ENCODE measurements at regions not wholly inside any gene's neighbourhood (a gene's known extent, or its start where the extent isn't known, plus 50 kb on each side); places are given as distances from the start of the nearest gene placed in this dataset.
A peak's percentile ranks its signal among the peaks of the same experiment; 100 is the strongest.

DNA sequence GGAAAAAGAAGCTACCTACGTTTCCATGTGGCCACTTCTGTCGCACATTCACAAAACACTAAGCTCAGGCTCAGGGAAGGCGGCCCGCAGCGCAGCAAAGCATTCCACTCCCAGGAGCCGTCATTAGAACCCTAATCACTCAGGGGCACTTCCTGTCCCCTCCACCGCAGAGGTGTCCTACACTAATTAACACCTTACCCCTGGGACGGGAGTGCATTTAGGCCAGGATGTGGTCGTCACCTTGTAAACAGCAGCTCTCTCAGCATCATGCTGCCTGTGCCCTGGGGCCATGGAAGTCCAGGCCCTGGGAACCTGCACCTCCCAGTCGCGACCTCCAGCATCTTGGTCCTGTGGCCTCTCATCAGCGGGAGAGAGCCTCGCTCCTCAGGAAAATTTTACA is 359.8 kb upstream of the SALL3 start (continued):
- TF ChIP-seq ZNF468 (CRISPR knock-in tag; IDR thresholded peaks at IDR 0.05) (no peak), ZFP36L1 (CRISPR knock-in tag; IDR thresholded peaks at IDR 0.05) (no peak)
- TF ChIP-seq, protein P1, sequence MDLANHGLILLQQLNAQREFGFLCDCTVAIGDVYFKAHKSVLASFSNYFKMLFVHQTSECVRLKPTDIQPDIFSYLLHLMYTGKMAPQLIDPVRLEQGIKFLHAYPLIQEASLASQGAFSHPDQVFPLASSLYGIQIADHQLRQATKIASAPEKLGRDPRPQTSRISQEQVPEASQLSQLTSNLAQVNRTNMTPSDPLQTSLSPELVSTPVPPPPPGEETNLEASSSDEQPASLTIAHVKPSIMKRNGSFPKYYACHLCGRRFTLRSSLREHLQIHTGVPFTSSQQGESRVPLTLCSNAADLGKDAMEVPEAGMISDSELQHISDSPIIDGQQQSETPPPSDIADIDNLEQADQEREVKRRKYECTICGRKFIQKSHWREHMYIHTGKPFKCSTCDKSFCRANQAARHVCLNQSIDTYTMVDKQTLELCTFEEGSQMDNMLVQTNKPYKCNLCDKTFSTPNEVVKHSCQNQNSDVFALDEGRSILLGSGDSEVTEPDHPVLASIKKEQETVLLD (CRISPR knock-in tag; IDR thresholded peaks at IDR 0.05; ENCODE audit: low read depth): no peak

DNA sequence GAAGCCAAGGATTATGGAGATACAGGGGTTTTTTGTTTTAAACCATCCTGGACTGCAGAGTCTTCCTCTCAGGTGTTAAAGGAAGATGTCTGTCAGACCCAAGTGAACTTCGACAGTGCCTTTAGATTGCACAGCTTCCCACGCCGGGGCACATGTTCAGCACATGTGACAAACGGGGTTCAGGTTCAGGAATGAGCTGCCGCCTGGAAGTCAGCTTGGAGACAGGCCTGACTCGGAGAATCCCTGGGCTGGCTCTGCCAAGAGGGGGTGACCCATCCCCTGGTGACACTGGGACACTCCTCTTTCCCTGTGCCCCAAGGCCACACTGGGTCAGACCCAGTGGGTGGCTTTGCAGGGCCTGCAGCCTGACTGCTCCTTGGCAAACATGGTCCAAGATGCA is 359.3 kb upstream of the SALL3 start:
- CTCF ChIA-PET (ENCODE audit: low intra/inter-chr PET ratio, low total read pairs): no interaction called here
- TF ChIP-seq RARG (CRISPR knock-in tag; IDR thresholded peaks at IDR 0.05; ENCODE audit: low read depth): no peak
- no peak for TF ChIP-seq STAT5B (CRISPR knock-in tag; IDR thresholded peaks at IDR 0.05)
- TF ChIP-seq, protein P2, sequence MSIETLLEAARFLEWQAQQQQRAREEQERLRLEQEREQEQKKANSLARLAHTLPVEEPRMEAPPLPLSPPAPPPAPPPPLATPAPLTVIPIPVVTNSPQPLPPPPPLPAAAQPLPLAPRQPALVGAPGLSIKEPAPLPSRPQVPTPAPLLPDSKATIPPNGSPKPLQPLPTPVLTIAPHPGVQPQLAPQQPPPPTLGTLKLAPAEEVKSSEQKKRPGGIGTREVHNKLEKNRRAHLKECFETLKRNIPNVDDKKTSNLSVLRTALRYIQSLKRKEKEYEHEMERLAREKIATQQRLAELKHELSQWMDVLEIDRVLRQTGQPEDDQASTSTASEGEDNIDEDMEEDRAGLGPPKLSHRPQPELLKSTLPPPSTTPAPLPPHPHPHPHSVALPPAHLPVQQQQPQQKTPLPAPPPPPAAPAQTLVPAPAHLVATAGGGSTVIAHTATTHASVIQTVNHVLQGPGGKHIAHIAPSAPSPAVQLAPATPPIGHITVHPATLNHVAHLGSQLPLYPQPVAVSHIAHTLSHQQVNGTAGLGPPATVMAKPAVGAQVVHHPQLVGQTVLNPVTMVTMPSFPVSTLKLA (IDR thresholded peaks at IDR 0.05): peak; percentile 71
- TF ChIP-seq, protein P3, sequence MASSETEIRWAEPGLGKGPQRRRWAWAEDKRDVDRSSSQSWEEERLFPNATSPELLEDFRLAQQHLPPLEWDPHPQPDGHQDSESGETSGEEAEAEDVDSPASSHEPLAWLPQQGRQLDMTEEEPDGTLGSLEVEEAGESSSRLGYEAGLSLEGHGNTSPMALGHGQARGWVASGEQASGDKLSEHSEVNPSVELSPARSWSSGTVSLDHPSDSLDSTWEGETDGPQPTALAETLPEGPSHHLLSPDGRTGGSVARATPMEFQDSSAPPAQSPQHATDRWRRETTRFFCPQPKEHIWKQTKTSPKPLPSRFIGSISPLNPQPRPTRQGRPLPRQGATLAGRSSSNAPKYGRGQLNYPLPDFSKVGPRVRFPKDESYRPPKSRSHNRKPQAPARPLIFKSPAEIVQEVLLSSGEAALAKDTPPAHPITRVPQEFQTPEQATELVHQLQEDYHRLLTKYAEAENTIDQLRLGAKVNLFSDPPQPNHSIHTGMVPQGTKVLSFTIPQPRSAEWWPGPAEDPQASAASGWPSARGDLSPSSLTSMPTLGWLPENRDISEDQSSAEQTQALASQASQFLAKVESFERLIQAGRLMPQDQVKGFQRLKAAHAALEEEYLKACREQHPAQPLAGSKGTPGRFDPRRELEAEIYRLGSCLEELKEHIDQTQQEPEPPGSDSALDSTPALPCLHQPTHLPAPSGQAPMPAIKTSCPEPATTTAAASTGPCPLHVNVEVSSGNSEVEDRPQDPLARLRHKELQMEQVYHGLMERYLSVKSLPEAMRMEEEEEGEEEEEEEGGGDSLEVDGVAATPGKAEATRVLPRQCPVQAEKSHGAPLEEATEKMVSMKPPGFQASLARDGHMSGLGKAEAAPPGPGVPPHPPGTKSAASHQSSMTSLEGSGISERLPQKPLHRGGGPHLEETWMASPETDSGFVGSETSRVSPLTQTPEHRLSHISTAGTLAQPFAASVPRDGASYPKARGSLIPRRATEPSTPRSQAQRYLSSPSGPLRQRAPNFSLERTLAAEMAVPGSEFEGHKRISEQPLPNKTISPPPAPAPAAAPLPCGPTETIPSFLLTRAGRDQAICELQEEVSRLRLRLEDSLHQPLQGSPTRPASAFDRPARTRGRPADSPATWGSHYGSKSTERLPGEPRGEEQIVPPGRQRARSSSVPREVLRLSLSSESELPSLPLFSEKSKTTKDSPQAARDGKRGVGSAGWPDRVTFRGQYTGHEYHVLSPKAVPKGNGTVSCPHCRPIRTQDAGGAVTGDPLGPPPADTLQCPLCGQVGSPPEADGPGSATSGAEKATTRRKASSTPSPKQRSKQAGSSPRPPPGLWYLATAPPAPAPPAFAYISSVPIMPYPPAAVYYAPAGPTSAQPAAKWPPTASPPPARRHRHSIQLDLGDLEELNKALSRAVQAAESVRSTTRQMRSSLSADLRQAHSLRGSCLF (CRISPR knock-in tag; IDR thresholded peaks at IDR 0.05; ENCODE audit: borderline replicate concordance): no peak
- TF ChIP-seq TCF7L2 (IDR thresholded peaks at IDR 0.05; ENCODE audit: low read depth, low read length): no peak
- no peak for TF ChIP-seq TOE1 (CRISPR knock-in tag; IDR thresholded peaks at IDR 0.05)
- TF ChIP-seq ZNF781 (CRISPR knock-in tag; IDR thresholded peaks at IDR 0.05; ENCODE audit: borderline replicate concordance, not compliant biosample characterization): no peak
- Histone ChIP-seq H3K4me3 (replicated peaks in 1 of 3; ENCODE audit: insufficient read depth in 1 of 3, low read depth in 2 of 3, low read length in 3 of 3) (no peak overlapping the region), H3K36me3 (replicated peaks in 1 of 2; ENCODE audit: control insufficient read depth in 1 of 2, insufficient read depth in 2 of 2, low read length in 2 of 2) (no peaks in the 10 kb centered on the region), H4K20me1 (ENCODE audit: insufficient read depth, low read length) (no peaks in the 10 kb centered on the region), H3K9ac (ENCODE audit: insufficient read depth, low read depth, low read length) (no peak overlapping the region), H3K27me3 (ENCODE audit: control insufficient read depth in 1 of 2, insufficient read depth in 2 of 2, low read length in 2 of 2) (no peaks in the 10 kb centered on the region; a peak in 2 of 5 replicates), H3K4me1 (ENCODE audit: insufficient read depth, low read length) (no peaks in the 10 kb centered on the region), H2AFZ (ENCODE audit: low read length) (no peak overlapping the region), H3K4me2 (ENCODE audit: low read depth, low read length) (no peak overlapping the region), H3K27ac (ENCODE audit: extremely low read length, insufficient read depth, low read length) (no peak overlapping the region), H3K9me3 (ENCODE audit: low read length) (no peaks in the 10 kb centered on the region), H3K79me2 (ENCODE audit: insufficient read depth, low read length) (no peaks in the 10 kb centered on the region)
- no TSS peak for BruUV-seq (replicated peaks)
- ATAC-seq (no peak), FAIRE-seq (no peak), DNase-seq (ENCODE audit: low spot score) (no peak)
- in situ Hi-C loops (cut with HindIII; ENCODE audit: extremely low pct_ligation_motif_present, low pct_unique_long_range_greater_than_20kb): no loop called here
- POLR2A ChIA-PET: no interaction called here
- intact Hi-C loops (cut with micrococcal nuclease; ENCODE audit: unreplicated experiment): no loop called here
- no CpG with 5 or more reads among the region's 6 CpGs for WGBS (ENCODE audit: low lambda C conversion rate)

All from HepG2 (cell line).